BLaER1 (cell line): ENCODE measurements at regions not wholly inside any gene's neighbourhood (a gene's known extent, or its start where the extent isn't known, plus 50 kb on each side); places are given as distances from the start of the nearest gene placed in this dataset.
"Not testable (repeated sequence)": the region's sequence is repeated elsewhere in the genome, so short reads cannot be mapped to it uniquely, and the experiment has no call there.

Experiments
- H3K27ac ChIP-seq: shearing (Covaris generic); formaldehyde crosslinking; 2 replicates; pipeline ENCODE4 v1.8.1; 2022
- H3K27me3 ChIP-seq: shearing (Covaris generic); formaldehyde crosslinking; 2 replicates; pipeline ENCODE4 v1.8.1; 2022
- H3K36me3 ChIP-seq: shearing (Covaris generic); formaldehyde crosslinking; 2 replicates; pipeline ENCODE4 v1.8.1; 2022
- H3K4me1 ChIP-seq: shearing (Covaris generic); formaldehyde crosslinking; 2 replicates; pipeline ENCODE4 v1.8.1; 2022
- H3K4me2 ChIP-seq: shearing (Covaris generic); formaldehyde crosslinking; 2 replicates; pipeline ENCODE4 v1.8.1; 2022
- H3K4me3 ChIP-seq: shearing (Covaris generic); formaldehyde crosslinking; 2 replicates; pipeline ENCODE4 v1.8.1; 2022
- H3K9ac ChIP-seq: shearing (Covaris generic); formaldehyde crosslinking; 2 replicates; pipeline ENCODE4 v1.8.1; 2022
- H3K9me3 ChIP-seq: shearing (Covaris generic); formaldehyde crosslinking; 2 replicates; pipeline ENCODE4 v1.8.1; 2022
- H4K20me1 ChIP-seq: shearing (Covaris generic); formaldehyde crosslinking; 2 replicates; pipeline ENCODE4 v1.8.1; 2022
- Cebpa-rat ChIP-seq: shearing (Covaris generic); IDR thresholded peaks from 2 replicates; pipeline ENCODE4 v1.8.1; 2022

DNA sequence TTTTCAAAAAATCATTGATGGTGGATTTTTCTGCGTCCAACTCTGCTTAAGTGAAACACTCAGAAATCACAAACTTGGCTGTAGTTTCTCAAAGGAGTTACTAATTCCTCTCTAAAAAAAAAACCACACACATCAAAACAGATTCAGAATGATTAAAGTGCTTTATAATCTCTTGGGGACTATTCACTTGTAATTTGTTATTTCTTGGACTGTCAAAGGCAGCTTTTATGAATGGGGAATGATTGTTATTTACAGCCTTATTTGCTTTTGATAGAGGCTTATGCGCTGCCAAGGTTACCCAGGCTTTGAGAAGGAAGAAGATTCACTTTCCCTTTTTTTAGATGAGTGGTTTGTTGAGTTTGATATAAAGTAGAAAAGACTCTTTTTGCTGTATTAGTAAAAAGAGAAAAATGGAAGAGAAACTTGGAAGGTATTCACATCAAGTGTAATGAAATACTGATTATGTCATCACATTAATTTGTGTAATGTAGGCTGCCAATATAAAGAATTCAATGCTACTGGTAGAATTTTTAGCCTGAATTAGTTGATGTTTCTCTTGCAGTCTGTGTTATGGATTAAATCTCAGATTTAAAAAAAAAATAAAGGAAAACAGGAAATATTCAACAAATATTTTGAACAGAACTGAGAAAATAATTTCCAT lies 381.0 kb upstream of the SASH1 start:
- Histone ChIP-seq H3K27ac (no peak overlapping the region), H3K36me3 (no peaks in the 10 kb centered on the region), H3K4me3 (no peak overlapping the region), H3K9ac (no peak overlapping the region), H4K20me1 (no peaks in the 10 kb centered on the region), H3K4me2 (no peak overlapping the region), H3K9me3 (no peaks in the 10 kb centered on the region), H3K27me3 (no peaks in the 10 kb centered on the region), H3K4me1 (no peaks in the 10 kb centered on the region; the same call in 1 of the 2 replicates)
- TF ChIP-seq Cebpa-rat = no peak

DNA sequence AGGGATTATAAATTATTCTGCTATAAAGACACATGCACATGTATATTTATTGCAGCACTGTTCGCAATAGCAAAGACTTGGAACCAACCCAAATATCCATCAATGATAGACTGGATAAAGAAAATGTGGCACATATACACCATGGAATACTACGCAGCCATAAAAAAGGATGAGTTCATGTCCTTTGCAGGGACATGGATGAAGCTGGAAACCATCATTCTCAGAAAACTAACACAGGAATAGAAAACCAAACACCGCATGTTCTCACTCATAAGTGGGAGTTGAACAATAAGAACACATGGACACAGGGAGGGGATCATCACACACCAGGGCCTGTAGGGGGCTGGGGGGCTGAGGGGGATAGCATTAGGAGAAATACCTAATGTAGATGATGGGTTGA lies 377.2 kb upstream of the SASH1 start:
- not testable (repeated sequence) for H3K36me3 ChIP-seq, H3K27me3 ChIP-seq, H3K4me2 ChIP-seq, H3K4me1 ChIP-seq, H3K4me3 ChIP-seq, H4K20me1 ChIP-seq, H3K27ac ChIP-seq, H3K9ac ChIP-seq, H3K9me3 ChIP-seq

- no peaks in the 10 kb centered on the region for H3K36me3 ChIP-seq
- H3K4me2 ChIP-seq = no peak overlapping the region
- H3K4me3 ChIP-seq = no peak overlapping the region
- H4K20me1 ChIP-seq = no peaks in the 10 kb centered on the region
- H3K9ac ChIP-seq = no peak overlapping the region
- no peaks in the 10 kb centered on the region for H3K4me1 ChIP-seq
- no peaks in the 10 kb centered on the region for H3K27me3 ChIP-seq
- H3K27ac ChIP-seq = no peak overlapping the region
- no peaks in the 10 kb centered on the region for H3K9me3 ChIP-seq
- TF ChIP-seq Cebpa-rat = no peak
Observed at GRCh38 chr6:147970970-147971369, 371.7 kb upstream of the SASH1 start.

DNA sequence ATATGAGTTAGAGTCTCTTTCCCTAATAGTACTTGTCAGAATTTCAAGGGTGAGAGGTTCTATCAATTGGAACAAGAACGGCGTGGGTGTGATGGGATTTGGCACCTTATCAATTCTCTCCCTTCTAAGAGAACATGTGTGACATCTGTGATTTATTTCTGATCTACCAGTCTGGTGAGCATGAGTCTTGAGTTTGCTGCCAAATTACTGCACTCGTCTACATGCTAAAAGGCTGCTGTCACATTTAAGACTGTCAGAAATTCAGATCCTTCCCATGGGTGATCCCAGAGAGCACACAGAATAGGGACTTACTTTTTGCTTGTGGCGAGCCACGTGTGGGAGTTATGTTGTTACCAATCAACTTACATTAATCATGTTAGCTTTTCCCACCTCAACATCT lies 370.2 kb upstream of the SASH1 start:
- TF ChIP-seq Cebpa-rat = no peak
- Histone ChIP-seq H3K36me3 (no peaks in the 10 kb centered on the region), H3K4me2 (no peak overlapping the region), H3K4me1 (no peaks in the 10 kb centered on the region), H3K9ac (no peak overlapping the region), H3K4me3 (no peak overlapping the region), H3K27me3 (no peaks in the 10 kb centered on the region), H4K20me1 (no peaks in the 10 kb centered on the region), H3K27ac (no peak overlapping the region), H3K9me3 (no peaks in the 10 kb centered on the region)

DNA sequence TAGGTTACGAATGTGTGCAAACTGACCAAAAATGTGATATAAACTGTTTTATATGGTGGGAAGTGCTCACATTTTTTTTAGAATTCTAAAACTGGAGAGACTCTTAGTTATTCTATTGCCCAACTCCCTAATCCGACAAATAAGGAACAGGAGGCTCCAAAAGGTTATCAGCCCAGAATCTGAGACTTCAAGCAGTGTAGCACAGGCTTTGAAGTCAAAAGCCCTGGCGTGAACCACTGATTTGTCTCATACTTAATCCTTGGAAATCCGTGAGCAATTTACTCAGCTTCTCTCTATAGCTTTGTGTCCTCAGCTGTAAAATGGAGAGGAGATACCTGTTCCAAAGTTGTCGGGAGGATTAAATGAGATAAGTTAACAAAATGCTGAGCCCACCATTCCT lies 368.8 kb upstream of the SASH1 start:
- TF ChIP-seq Cebpa-rat = no peak
- H3K4me2 ChIP-seq = no peak overlapping the region
- H3K4me3 ChIP-seq = no peak overlapping the region
- H3K27me3 ChIP-seq = no peaks in the 10 kb centered on the region
- no peak overlapping the region for H3K9ac ChIP-seq
- no peaks in the 10 kb centered on the region for H4K20me1 ChIP-seq
- no peaks in the 10 kb centered on the region for H3K4me1 ChIP-seq
- no peak overlapping the region for H3K27ac ChIP-seq
- H3K9me3 ChIP-seq = no peaks in the 10 kb centered on the region
- no peaks in the 10 kb centered on the region for H3K36me3 ChIP-seq

- Histone ChIP-seq H4K20me1 (no peaks in the 10 kb centered on the region), H3K4me3 (no peak overlapping the region), H3K36me3 (no peaks in the 10 kb centered on the region), H3K9me3 (no peaks in the 10 kb centered on the region), H3K27ac (no peak overlapping the region), H3K4me1 (no peaks in the 10 kb centered on the region), H3K27me3 (no peaks in the 10 kb centered on the region), H3K9ac (no peak overlapping the region), H3K4me2 (no peak overlapping the region)
- TF ChIP-seq Cebpa-rat = no peak
Observed at GRCh38 chr6:147974376-147974775, 368.3 kb upstream of the SASH1 start.

DNA sequence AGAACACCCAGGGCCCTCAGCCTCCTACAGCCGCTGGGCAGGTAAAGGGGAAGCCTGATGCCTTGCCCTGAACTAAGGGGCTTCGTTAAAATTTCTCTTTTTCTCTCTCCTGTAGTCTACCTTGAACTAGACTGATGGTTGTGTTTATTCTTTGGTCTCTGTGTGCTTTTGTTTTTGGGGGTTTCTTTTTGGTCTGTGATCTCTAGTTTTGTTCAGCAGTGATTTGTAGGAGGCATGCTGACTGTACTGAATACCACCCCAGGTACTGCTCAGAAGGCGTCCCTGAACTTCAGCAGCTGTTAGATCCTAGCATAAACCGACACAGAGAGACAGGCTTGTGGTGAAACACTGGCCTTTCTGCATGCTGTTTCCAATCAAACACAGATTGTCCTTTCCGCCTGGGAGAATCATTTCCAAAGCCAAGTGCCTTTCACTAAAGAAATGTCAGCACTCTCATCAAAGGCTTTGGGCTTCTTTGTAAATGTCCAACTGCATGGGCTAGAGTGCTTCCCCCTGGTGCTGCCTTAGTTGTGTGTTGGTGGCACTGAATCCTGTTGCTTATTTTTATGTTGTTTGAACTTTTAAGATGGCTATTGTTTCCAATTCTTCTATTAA lies 364.7 kb upstream of the SASH1 start:
- Histone ChIP-seq H3K4me2 (no peak overlapping the region), H3K4me3 (no peak overlapping the region), H3K27ac (no peak overlapping the region), H3K9me3 (no peaks in the 10 kb centered on the region), H4K20me1 (no peaks in the 10 kb centered on the region), H3K4me1 (no peaks in the 10 kb centered on the region), H3K36me3 (no peaks in the 10 kb centered on the region), H3K27me3 (no peaks in the 10 kb centered on the region), H3K9ac (no peak overlapping the region)
- TF ChIP-seq Cebpa-rat = no peak

DNA sequence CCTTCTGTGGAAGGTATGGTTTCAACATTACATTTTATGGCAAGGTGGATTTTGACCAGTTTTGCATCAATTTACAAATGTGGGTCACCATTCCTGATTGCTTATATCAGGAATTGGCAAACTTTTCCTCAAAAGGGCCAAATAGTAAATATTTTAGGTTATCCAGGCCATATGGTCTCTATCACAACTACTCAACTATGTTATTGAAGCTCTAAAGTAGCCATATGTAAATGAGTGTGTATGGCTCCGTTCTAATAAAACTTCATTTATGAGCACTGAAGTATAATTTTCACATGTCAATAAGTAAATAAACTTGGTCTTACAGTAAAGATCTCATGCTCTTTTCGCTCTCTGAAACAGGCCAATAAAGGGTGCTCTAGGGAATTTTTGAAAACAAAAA lies 362.7 kb upstream of the SASH1 start:
- no peaks in the 10 kb centered on the region for H3K4me1 ChIP-seq
- no peaks in the 10 kb centered on the region for H3K36me3 ChIP-seq
- H4K20me1 ChIP-seq = no peaks in the 10 kb centered on the region
- no peak overlapping the region for H3K27ac ChIP-seq
- H3K9ac ChIP-seq = no peak overlapping the region
- H3K4me3 ChIP-seq = no peak overlapping the region
- no peaks in the 10 kb centered on the region for H3K27me3 ChIP-seq
- H3K4me2 ChIP-seq = no peak overlapping the region
- TF ChIP-seq Cebpa-rat = no peak
- H3K9me3 ChIP-seq = no peaks in the 10 kb centered on the region

DNA sequence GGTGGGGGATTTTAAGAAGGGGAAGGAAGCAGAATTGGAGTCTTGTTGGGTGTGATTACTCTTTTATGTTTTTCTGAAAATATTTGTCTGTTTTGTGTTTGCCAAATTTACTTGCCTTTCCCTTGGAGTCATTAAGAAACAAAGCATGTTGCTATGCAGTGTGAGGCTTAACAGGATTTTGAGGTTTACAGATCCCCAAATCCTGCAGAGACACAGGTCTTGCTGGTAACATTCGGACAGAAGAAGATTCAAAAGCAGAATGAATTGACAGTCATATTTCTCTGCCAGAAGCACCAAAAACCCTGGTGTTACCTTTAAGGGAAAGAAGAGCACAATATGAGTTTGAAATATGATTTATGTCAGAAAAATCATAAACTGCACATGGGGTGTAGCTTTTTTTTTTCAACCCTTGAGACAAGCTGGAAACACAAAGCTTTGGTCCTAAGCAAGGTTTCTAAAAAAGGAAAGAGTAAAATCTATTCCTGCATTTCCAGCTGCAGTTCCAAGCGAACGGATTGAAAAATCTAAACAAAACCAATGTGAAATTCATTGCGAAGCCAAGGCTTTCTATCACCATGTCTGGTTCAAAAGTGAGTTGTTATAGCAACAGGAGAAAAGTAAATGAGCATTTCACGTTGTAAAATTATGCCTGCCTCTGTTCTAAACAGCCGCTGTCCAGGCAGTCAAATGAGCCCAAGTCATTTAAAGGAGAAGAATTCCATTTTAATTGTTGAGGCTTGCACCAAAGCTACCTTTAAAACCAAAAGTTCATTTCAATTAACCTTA lies 358.9 kb upstream of the SASH1 start:
- no peaks in the 10 kb centered on the region for H4K20me1 ChIP-seq
- no peak for TF ChIP-seq Cebpa-rat
- no peak overlapping the region for H3K9ac ChIP-seq
- H3K4me2 ChIP-seq = no peak overlapping the region
- H3K36me3 ChIP-seq = no peaks in the 10 kb centered on the region
- peaks cover 5% of the 10 kb centered on the region; the same call in 1 of the 2 replicates for H3K4me1 ChIP-seq
- no peaks in the 10 kb centered on the region for H3K9me3 ChIP-seq
- no peaks in the 10 kb centered on the region for H3K27me3 ChIP-seq
- H3K4me3 ChIP-seq = no peak overlapping the region
- H3K27ac ChIP-seq = no peak overlapping the region

DNA sequence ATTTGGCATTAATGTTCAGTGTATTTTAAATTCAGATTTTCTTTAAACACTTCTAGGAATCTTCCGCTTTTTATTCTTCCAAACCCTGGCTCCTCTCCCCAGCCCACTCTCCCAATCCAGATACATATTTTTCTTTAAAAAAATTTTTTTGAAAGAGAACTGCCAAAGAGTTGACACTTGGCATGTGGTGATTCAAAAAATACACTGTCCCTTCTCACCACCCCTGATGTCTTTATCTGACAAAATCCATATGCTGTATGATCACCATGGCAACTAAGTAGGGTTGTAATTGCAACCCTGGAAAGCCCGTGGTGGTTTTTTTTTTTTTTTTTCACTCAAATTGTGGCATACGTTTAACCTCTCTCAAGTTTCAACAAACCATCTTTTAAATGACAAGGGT lies 355.8 kb upstream of the SASH1 start:
- Histone ChIP-seq H3K4me1 (peaks cover 5% of the 10 kb centered on the region; the same call in 1 of the 2 replicates), H3K36me3 (no peaks in the 10 kb centered on the region), H3K4me2 (no peak overlapping the region), H4K20me1 (no peaks in the 10 kb centered on the region), H3K4me3 (no peak overlapping the region), H3K9ac (no peak overlapping the region), H3K27me3 (no peaks in the 10 kb centered on the region), H3K9me3 (no peaks in the 10 kb centered on the region; the same call in 1 of the 2 replicates), H3K27ac (no peak overlapping the region)
- TF ChIP-seq Cebpa-rat = no peak
